GM20000 (cell line): ENCODE measurements at regions not wholly inside any gene's neighbourhood (a gene's known extent, or its start where the extent isn't known, plus 50 kb on each side); places are given as distances from the start of the nearest gene placed in this dataset.

Experiments
- DNase-seq: peaks from one replicate; pipeline ENCODE4 v3.0.0; 2012; ENCODE audit warnings: low spot score
- CTCF ChIP-seq: IDR thresholded peaks from 2 replicates; pipeline ENCODE4 v1.5.1; 2012; ENCODE audit warnings: mild to moderate bottlenecking, control low read depth; ENCODE audit errors: extremely low read depth, missing control alignments

- no peak for TF ChIP-seq CTCF
Observed at GRCh38 chr6:45791211-45792168, 224.2 kb downstream of the CLIC5 start.

GRCh38 chr6:45789238-45789637 is 226.4 kb downstream of the CLIC5 start:
- DNase-seq: no peak

More at GRCh38 chr6:45791211-45792168, 224.2 kb downstream of the CLIC5 start:
- no peak for DNase-seq

GRCh38 chr6:45787384-45787783 is 228.3 kb downstream of the CLIC5 start:
- TF ChIP-seq CTCF: no peak
- no peak for DNase-seq

More at GRCh38 chr6:45789238-45789637, 226.4 kb downstream of the CLIC5 start:
- no peak for TF ChIP-seq CTCF

- DNase-seq: no peak
- TF ChIP-seq CTCF: no peak
Observed at GRCh38 chr6:45786355-45786781, 229.3 kb downstream of the CLIC5 start.

GRCh38 chr6:45784250-45784649 is 231.4 kb downstream of the CLIC5 start:
- no peak for DNase-seq

GRCh38 chr6:45783716-45784115 is 231.9 kb downstream of the CLIC5 start:
- DNase-seq: no peak
- no peak for TF ChIP-seq CTCF

More at GRCh38 chr6:45784250-45784649, 231.4 kb downstream of the CLIC5 start:
- no peak for TF ChIP-seq CTCF

- TF ChIP-seq CTCF: no peak
- DNase-seq: no peak
Observed at GRCh38 chr6:45781890-45782289, 233.8 kb downstream of the CLIC5 start.
